ENCODE measurements at regions not wholly inside any gene's neighbourhood (a gene's known extent, or its start where the extent isn't known, plus 50 kb on each side); places are given as distances from the start of the nearest gene placed in this dataset.

DNA sequence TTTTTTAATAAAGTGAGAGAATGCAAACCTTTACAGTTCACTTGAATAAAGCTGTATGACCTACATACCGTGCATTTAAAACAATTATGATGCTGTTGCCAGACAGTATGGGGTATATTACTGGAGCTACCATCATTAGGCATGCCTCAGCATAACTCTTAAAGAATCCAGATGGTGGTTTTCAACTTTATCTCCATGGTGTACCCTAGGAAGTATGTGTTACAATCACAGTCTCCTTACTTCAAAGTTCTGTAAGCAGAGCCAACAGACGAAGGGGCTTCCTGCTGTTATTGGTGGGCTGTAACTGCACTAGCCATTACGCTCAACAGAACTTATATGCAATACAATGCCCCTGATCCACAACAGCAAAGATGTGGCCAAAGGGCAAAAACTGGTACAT lies 803.3 kb downstream of the DTWD2 start:
- TF ChIP-seq, protein P1, sequence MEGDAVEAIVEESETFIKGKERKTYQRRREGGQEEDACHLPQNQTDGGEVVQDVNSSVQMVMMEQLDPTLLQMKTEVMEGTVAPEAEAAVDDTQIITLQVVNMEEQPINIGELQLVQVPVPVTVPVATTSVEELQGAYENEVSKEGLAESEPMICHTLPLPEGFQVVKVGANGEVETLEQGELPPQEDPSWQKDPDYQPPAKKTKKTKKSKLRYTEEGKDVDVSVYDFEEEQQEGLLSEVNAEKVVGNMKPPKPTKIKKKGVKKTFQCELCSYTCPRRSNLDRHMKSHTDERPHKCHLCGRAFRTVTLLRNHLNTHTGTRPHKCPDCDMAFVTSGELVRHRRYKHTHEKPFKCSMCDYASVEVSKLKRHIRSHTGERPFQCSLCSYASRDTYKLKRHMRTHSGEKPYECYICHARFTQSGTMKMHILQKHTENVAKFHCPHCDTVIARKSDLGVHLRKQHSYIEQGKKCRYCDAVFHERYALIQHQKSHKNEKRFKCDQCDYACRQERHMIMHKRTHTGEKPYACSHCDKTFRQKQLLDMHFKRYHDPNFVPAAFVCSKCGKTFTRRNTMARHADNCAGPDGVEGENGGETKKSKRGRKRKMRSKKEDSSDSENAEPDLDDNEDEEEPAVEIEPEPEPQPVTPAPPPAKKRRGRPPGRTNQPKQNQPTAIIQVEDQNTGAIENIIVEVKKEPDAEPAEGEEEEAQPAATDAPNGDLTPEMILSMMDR (conservative IDR thresholded peaks at IDR 0.05 in 1 of 2, IDR thresholded peaks at IDR 0.05 in 1 of 2; ENCODE audit: extremely low read depth in 1 of 2, insufficient read depth in 1 of 2, low read depth in 1 of 2, low read length in 2 of 2): no peak
- no peak for TF ChIP-seq EZH2 (IDR thresholded peaks at IDR 0.05; ENCODE audit: borderline replicate concordance, low read length)

Measured in mammary epithelial cell (primary cell).